ENCODE measurements at regions not wholly inside any gene's neighbourhood (a gene's known extent, or its start where the extent isn't known, plus 50 kb on each side); places are given as distances from the start of the nearest gene placed in this dataset.

- H3K4me3 ChIP-seq (ENCODE audit: low read depth, low read length): no peak overlapping the region
- no peak for TF ChIP-seq CTCF (IDR thresholded peaks at IDR 0.05; ENCODE audit: insufficient read depth, low read depth, low read length, missing control alignments)
- no peak for DNase-seq (ENCODE audit: low read depth)
These were observed 172.2 kb upstream of the PFN2 start for GRCh38 chr3:150142936-150143335.

DNA sequence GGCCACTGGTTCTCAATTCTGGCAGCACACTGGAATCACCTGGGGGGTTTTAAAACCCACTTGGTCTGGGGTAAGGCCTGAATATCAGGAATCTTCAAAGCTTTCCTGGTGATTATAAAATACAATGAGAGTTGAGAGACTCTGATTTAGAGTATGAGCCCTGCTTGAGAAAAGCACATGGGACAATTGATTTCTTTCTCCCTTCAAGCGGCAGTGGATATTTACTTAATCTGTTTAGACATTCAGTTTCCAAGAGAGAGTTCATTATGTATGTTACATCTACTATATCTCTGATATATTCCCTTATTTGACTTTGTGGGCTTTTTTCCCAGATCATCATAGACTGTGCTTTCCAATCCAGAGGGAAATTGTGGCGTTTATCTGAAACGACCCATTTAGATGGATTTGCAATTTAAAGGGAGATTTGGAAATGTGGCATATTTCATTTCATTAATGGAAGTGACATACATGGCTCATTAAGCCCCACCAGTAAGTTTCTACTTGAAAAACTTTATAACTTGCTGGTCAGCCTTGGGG, 171.2 kb upstream of the PFN2 start:
- DNase-seq (ENCODE audit: low read depth): no peak
- H3K4me3 ChIP-seq (ENCODE audit: low read depth, low read length): no peak overlapping the region
- no peak for TF ChIP-seq CTCF (IDR thresholded peaks at IDR 0.05; ENCODE audit: insufficient read depth, low read depth, low read length, missing control alignments)

GRCh38 chr3:150140614-150141321, 170.1 kb upstream of the PFN2 start:
- no peak overlapping the region for H3K4me3 ChIP-seq (ENCODE audit: low read depth, low read length)
- DNase-seq (ENCODE audit: low read depth): no peak
- no peak for TF ChIP-seq CTCF (IDR thresholded peaks at IDR 0.05; ENCODE audit: insufficient read depth, low read depth, low read length, missing control alignments)

GRCh38 chr3:150138824-150139223, 168.1 kb upstream of the PFN2 start:
- no peak for TF ChIP-seq CTCF (IDR thresholded peaks at IDR 0.05; ENCODE audit: insufficient read depth, low read depth, low read length, missing control alignments)
- no peak for DNase-seq (ENCODE audit: low read depth)
- H3K4me3 ChIP-seq (ENCODE audit: low read depth, low read length): no peak overlapping the region

DNA sequence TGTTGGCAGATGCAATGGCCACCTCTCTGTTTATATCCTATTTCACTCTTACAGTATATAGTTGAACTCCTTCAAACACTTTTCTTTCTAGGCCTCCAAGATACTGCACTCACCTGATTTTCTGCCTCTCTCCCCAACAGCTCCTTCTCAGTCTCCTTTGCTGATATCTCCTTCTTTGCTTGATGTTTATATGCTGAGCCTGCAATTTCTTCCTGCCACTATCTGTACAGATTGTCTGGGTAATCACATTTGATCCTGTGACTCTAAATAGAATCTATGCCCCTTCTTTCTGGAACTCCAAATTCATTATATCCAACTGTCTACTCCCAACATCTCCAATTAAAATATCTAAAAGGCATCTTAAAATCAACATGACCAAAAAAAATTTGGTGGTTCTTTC, 165.5 kb upstream of the PFN2 start:
- no peak for TF ChIP-seq CTCF (IDR thresholded peaks at IDR 0.05; ENCODE audit: insufficient read depth, low read depth, low read length, missing control alignments)
- H3K4me3 ChIP-seq (ENCODE audit: low read depth, low read length): no peak overlapping the region
- no peak for DNase-seq (ENCODE audit: low read depth)

GRCh38 chr3:150135287-150135721, 164.6 kb upstream of the PFN2 start:
- no peak for TF ChIP-seq CTCF (IDR thresholded peaks at IDR 0.05; ENCODE audit: insufficient read depth, low read depth, low read length, missing control alignments)
- no peak overlapping the region for H3K4me3 ChIP-seq (ENCODE audit: low read depth, low read length)
- DNase-seq (ENCODE audit: low read depth): no peak

- no peak for DNase-seq (ENCODE audit: low read depth)
- TF ChIP-seq CTCF (IDR thresholded peaks at IDR 0.05; ENCODE audit: insufficient read depth, low read depth, low read length, missing control alignments): no peak
- no peak overlapping the region for H3K4me3 ChIP-seq (ENCODE audit: low read depth, low read length)
These were observed 162.6 kb upstream of the PFN2 start for GRCh38 chr3:150133293-150133692.

Data from GM12865 (cell line).